ENCODE measurements at regions not wholly inside any gene's neighbourhood (a gene's known extent, or its start where the extent isn't known, plus 50 kb on each side); places are given as distances from the start of the nearest gene placed in this dataset.
"Not testable (repeated sequence)": the region's sequence is repeated elsewhere in the genome, so short reads cannot be mapped to it uniquely, and the experiment has no call there.

GRCh38 chr10:28969413-28969812 lies 292.1 kb downstream of the BAMBI start:
- no peak for DNase-seq

DNA sequence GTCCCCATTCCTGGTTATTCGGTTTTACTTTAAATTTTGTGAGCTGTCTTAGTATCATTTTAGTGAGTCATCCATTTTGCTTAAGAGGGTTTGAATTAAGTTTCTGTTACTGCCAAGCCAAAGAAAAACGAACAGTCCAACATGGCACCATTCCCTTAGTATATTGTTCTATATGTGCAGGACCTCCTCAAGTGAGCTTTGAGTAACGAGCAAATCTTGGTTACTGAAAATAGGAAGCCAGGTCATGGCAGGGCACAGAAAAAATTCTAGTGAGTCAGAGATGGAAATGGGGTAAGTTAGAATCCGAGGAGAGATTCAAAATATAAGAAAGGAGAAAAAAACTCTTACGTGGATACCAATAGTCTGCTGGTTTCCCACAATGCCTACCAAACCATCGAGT lies 292.9 kb downstream of the BAMBI start:
- no peak for DNase-seq

GRCh38 chr10:28971255-28971654 lies 293.9 kb downstream of the BAMBI start:
- DNase-seq, result no peak

GRCh38 chr10:28971764-28972163 lies 294.4 kb downstream of the BAMBI start:
- DNase-seq, result no peak

- no peak for DNase-seq
Measured at GRCh38 chr10:28973309-28973972, 296.1 kb downstream of the BAMBI start.

- peak; percentile 31 for DNase-seq
Measured at GRCh38 chr10:28975891-28976531, 298.7 kb downstream of the BAMBI start.

DNA sequence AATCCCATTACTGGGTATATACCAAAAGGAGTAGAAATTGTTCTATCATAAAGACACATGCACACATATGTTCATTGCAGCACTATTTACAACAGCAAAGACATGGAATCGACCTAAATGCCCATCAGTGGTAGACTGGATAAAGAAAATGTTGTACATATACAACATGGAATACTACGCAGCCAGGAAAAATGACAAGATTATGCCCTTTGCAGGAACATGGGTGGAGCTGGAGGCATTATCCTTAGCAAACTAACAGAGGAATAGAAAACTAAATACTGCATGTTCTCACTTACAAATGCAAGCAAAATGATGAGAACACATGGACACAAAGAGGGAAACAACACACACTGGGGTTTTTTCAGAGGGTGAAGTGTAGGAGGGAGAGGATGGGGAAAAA lies 300.2 kb downstream of the BAMBI start:
- DNase-seq, result no peak

DNA sequence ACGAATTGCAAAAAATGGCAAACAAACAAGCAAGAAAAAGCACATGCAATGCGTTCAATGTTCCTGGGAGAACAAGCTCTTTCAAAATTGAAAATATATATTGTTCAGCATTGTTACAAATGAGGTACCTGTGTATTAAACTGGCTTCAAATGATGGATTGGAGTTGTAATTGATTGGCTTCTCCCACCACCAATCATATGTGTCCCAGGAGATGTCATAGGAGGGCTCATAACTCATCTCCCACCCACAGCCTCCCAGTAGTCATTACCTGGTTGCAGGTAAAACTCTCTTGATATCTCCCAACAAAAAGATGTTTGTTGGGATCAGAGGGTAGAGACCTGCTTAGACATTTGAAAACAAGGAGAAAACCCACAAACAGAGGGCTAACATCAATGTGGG lies 302.9 kb downstream of the BAMBI start:
- DNase-seq, result no peak

GRCh38 chr10:28981007-28981406 lies 303.7 kb downstream of the BAMBI start:
- DNase-seq, result no peak

- DNase-seq, result no peak
Measured at GRCh38 chr10:28982974-28983373, 305.7 kb downstream of the BAMBI start.

DNA sequence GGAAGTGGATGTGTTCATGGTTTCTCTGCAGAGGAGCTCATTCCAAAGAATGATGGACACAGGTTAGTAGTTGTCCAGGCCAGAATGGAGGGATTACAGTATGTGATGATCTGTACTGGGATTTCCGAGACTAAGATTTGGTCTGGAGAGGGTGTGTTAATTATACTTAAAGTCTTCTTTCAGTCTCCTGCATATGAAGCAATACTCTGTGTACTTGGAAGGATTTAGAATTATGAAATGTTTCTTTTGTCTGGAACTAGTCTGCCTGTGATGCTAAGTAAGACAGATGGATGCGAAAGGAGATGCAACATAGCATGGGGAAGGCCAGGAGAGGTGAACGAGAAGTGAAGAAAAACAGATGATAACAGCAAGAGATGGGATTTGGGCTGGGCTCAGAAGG lies 305.1 kb upstream of the LYZL1 start:
- no peak for DNase-seq

DNA sequence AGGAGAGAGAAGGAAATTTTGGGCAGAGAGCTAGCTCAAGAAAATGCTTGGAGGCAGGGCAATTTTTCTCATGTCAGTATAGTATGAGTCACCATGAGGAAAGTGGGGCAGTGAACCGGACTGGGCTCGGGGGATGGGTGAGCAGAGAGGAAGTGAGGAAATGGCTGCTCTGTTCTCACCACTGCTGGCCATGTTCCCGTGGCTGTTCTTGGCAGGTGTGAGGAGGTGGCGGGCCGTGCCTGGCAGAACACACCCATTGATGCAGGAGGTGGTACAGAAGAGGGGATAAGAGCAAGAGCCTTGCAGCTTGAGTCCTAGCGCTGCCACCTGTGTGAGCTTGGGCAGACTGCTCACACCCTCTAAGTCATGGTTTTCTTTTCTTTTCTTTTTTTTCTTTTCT lies 304.4 kb upstream of the LYZL1 start:
- peak; percentile 70 for DNase-seq

DNA sequence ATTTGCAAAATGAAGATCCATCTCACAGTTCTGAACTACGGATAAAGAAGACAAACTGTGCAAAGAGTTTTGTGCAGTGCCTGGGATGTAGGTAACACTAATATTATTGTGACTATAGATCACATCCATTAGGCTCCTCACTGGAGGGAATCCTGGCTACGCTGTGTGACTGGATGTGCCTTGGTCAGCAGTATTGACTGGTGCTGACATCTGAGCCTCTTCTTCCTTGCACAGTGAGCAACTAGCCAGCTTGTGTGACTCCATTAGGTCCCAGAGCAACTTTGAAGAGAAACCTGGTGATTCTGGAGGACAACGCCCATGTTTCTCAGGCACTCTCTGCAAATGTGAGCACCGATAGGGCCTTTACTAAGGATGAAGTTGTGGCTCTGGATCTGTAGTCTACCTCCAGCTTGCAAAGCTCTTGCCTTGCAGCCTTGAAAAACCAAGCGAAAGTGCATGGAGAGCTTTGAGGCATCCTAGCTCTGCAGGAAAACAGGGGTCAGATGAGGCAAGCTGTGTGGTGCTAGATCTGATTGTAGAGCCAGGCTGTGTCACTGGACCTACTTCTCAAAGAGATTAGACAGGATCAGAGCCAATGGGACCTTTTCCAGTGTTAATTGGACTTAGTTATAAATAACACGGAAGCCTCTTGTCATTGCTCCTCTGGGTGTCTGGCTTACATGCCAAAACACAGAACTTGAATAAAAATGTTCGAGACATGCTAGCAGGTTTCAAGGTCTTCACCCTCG lies 303.6 kb upstream of the LYZL1 start:
- DNase-seq, result no peak

DNA sequence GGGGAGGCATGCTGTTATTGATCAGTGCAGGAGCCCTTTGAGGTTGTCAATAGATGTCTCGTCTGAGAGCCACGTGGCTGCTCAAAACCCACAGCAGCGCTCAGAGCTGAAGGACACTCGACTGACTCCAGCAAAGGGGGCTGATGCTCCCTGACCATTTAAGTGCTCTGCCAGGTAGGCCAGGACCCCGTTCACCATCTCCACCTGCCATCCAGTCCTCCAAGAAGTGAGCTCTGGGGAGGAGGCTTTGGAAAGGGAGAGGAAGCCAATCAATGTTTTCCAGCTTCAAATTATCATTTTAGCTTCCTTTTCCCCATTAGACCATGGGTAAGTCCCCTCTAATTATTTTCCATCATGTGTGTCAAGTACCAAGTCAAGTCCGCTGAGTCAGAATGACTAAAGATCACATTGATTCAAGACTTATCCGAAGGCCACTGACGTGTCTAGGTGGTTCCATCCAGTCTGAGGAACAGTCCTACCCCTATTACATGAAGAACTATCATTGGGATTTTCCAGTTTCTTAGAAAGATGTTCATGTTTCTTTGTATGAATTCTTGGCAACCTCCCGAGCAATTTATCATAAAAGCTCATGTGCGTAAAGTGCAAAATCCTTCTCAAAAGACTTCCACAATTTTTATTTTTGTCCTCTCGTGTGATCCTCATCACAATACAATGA lies 302.6 kb upstream of the LYZL1 start:
- DNase-seq, result no peak

DNA sequence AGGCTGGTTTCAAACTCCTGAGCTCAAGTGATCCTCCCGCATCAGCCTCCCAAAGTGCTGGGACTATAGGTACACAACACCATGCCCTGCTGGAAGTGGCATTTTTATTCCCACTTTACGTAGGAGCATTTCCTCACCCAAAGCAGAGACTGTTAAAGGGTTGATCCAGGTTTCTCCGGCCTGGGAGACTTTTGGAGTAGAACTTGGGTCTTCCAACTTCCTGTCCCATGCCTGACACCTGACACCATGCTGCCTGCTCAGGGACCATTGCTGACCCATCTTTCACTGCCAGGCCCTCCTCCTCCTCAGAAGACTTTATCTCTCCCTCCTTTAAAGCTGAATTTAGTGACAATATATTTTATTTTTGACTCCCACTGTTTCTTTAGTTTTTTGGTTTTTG lies 302.0 kb upstream of the LYZL1 start:
- DNase-seq, result no peak

- no peak for DNase-seq
Measured at GRCh38 chr10:28987555-28988320, 301.1 kb upstream of the LYZL1 start.

- DNase-seq, result no peak
Measured at GRCh38 chr10:28988980-28989379, 299.9 kb upstream of the LYZL1 start.

DNA sequence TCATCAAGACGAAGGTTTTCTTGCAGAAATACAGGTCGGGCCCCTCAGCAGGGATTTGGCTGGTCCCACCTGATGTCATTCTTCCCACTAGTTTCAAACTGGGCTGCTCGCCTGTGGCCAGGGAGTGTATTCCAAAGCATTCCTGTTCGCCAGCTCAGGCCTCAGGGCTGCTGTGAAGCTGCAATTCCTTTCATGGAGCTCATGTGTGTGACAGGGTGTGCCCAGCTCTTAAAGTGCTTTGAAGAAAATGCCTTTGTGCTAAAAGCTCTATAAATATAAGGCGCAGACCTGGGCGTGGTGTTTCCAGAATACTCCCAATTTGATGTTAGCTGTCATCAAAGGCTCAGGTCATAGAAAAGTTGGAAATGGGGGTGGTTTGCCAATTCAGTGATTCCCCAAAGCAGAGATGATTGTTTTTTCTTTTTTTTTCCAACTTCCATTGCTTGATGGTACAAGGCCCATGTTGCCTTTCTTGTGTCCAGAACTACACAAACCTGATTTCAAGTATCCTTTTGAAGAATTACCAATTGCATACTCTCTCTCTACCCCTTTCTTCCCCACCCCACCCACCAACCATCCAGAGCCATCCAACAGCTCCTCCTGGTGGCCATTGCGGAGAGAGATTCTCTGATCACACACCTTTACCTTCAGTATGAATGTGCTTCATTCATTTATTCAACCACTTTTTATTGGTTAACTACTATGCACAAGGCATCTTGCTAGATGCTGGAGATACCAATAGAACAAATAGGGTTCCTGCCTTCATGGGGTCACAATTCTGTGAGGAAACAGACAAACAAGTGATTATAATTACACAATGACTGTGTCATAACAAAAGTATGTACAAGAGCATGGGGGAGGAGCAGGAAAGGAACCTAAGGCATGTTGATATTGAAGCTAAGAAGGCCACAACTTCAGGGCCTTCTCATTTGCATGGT lies 297.3 kb upstream of the LYZL1 start:
- peak; percentile 29 for DNase-seq

DNA sequence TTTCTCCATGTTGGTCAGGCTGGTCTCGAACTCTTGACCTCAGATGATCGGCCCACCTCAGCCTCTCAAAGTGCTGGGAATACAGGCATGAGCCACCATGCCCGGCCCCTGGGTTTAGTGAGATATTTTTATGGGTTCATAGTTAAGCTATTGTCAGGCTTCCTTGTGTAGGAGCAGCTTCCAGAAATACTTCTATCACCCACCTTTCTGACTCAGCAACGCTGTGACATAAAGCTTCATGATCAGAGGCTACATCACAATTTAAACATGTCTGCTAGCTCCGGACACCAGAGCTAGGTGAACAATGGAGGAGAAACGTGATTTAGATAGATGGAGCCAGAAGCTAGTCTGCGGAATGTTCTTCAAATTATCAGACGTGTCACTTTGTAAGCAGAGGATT lies 295.8 kb upstream of the LYZL1 start:
- no peak for DNase-seq

DNA sequence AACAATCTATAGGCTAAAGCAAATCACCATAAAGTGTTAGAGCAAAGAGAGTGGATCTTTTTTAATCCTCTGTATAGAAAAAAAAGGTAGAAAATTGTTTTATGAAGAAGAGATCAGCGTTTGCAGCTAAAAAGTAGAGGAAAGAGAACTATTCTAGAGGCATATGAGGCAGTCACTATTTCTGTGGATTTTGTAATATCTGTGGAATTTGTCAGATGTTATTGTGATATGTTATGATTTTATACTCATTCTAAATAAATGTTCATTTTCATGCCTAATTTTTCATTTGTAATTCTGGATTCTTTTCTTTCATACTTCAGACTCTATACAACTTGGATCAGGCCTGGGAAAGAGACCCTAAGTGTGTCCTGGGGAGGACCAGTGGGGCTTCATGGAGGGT lies 295.0 kb upstream of the LYZL1 start:
- no peak for DNase-seq

GRCh38 chr10:28994802-28995201 lies 294.1 kb upstream of the LYZL1 start:
- DNase-seq, result not testable (repeated sequence)

DNA sequence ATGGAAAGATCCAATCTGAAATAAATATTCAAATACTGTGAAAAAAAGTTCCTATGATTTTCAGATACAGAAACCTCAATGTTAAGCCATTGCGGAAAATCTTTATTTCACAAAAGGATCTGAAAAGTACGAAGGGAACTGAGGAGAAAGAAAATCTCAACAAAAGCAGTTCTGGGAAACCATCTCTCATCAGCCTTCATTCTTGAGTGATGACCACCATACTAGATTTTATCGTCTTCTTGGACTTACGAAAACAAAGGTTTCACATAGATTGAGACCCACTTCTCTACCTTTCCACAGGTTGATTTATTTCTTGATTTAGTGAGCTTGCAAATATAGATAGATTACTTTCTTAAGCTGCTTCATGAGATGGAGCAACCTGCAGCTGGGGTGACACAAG lies 293.4 kb upstream of the LYZL1 start:
- DNase-seq, result no peak

Measured in right hindlimb (tissue), 1 donor.